NCI-H510A treated with DMSO at 0.1 percent for 48 hours (cell line): ENCODE measurements at regions not wholly inside any gene's neighbourhood (a gene's known extent, or its start where the extent isn't known, plus 50 kb on each side); places are given as distances from the start of the nearest gene placed in this dataset.
"Not testable (repeated sequence)": the region's sequence is repeated elsewhere in the genome, so short reads cannot be mapped to it uniquely, and the experiment has no call there.

Source experiments
- DNase-seq: peaks from one replicate; lab custom pipeline; 2025; lab: John Stamatoyannopoulos, UW

- no peak for DNase-seq
These were observed 422.1 kb downstream of the BCOR start for GRCh38 chrX:39675619-39676018.

DNA sequence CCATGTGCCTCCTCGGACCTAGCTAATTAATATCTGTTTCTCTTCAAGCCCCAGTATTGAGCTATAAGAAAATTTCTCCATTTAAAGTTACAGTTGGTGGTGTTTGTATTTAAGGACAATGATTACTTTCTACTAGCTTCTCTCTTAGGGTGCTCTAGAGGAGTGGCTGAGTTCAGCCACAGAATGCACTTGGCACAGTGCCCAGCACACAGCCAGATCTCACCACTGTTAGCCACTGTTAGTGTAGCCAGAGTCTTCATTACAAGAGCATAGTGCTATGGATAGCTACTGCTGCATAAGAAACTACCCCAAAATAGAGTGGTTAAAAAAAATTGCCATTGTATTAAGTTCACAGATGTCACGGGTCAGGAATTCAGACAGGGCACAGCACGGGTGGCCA lies 421.3 kb downstream of the BCOR start:
- no peak for DNase-seq

DNA sequence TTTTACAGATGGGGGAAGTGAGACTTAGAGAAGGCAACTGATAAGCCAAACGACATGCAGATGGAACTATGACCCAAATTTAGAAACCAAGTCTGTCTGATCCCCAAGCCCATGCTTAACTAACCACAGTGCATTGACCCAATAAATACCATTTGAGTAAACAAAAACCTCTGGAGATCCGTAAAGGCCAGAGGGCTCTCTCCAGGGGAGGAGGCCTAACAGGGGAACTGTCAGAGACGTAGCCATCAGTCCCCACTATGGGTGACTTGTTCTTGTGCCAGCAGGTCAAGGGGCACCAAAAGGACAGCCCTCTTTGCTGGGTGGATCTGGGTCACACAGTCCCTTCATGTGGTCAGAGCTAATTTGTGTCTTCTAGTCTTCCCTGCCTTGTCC lies 420.2 kb downstream of the BCOR start:
- no peak for DNase-seq

- DNase-seq = no peak
These were observed 419.6 kb downstream of the BCOR start for GRCh38 chrX:39677978-39678791.

GRCh38 chrX:39678914-39679313 lies 418.8 kb downstream of the BCOR start:
- DNase-seq = no peak

DNA sequence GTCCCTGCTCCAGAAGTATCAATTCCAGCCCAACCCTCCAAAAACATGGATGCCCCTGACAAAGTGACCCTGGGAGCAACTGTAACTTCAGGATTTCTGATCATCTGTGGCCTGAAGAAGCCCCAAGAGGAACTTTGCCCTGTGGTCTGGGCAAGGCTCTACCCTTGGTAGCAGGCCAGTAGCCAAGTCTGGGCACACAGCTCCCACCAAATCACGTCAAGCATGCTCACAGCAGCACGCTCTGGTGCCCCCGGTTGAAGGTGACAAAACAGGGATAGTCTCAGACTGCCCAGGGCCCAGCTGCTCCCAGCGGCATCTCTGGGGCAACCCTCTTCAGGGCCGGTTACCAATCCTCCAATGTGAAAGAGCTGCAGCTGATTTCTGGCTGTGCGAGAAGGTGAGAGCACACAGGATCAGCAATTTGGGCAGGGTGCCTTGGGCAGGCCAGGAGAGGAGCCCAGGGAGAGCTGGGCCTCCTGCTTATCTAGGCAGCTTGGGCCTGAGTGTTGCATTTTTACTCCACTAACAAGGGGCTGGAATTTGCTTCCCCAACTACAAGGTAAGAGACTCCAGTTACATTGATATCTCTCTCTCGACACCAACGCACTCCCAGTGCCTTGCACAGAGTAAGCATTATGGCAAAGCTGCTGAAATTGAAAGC lies 418.1 kb downstream of the BCOR start:
- DNase-seq = no peak

- DNase-seq = no peak
These were observed 415.9 kb downstream of the BCOR start for GRCh38 chrX:39681885-39682284.

DNA sequence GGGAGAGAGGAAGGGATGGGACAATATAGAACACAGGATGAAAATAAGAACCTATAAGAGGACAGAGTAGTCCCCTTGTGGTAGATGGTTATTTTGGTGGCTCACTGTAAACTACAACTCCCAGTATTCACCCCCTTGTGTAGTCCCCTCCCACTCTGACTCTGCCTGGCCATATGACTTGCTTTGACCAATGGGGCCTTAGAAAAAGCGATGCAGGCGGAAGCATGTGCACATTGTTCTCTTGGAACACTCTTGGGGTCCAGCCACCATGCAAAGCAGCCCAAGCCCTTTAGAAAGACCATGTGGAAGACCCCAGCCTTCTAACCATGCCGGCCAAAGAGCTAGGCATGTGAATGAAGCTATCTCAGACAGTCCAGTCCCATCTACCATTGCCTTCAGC lies 415.0 kb downstream of the BCOR start:
- DNase-seq = no peak

DNA sequence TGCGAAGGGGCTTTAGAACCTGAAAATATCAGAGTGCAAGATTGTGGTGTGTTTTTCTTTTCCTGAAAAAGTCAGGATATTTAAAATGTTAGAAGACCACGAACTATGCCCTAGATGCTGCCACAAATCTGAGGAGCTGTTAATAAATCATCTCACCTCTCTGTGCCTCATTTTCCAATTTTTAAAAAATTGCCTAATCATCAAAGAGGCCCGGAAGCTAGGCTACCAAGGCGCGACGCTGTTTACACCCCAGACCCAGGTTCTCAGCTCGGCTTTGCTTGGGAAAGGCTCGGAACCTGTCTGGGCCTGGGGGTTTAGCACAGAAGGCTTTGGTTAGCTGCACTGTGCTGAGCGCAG lies 409.6 kb downstream of the BCOR start:
- DNase-seq = no peak

GRCh38 chrX:39688576-39689375 lies 409.0 kb downstream of the BCOR start:
- peak; percentile 31 for DNase-seq

DNA sequence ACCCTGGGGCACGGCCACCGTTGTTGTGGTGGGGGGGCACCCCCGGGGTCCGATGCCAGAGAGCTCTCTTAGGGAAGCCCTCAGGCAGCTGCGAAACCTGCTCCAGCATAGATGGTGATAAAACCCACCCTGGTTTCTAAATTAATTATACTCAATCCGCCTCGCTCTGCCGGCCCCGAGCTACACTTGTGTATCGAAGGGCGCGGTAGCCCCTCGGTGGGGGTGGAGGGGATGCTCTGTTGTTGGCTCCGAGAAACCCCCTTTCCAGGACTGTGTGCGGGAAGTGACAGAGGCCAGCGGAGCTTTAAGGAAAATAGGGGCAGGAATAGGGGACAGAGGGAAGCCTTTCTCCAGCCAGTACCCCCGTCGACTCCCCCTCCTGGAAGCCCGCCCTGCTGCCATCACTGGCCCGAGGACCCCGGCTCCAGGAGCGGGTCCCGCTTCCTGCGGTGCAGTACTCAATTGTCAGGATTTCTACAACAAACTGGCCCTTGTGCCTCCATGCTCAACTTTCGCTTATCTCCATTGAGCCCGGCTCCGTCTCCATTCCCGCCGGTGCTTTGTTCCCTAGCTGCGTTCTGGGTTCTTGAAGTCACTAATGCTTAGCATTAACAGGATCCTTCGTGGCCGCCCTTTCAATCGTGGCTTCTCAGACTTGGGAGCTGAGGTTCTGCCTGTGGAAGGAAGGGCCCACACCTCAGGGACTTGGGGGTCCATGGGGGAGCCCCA lies 408.2 kb downstream of the BCOR start:
- no peak for DNase-seq

DNA sequence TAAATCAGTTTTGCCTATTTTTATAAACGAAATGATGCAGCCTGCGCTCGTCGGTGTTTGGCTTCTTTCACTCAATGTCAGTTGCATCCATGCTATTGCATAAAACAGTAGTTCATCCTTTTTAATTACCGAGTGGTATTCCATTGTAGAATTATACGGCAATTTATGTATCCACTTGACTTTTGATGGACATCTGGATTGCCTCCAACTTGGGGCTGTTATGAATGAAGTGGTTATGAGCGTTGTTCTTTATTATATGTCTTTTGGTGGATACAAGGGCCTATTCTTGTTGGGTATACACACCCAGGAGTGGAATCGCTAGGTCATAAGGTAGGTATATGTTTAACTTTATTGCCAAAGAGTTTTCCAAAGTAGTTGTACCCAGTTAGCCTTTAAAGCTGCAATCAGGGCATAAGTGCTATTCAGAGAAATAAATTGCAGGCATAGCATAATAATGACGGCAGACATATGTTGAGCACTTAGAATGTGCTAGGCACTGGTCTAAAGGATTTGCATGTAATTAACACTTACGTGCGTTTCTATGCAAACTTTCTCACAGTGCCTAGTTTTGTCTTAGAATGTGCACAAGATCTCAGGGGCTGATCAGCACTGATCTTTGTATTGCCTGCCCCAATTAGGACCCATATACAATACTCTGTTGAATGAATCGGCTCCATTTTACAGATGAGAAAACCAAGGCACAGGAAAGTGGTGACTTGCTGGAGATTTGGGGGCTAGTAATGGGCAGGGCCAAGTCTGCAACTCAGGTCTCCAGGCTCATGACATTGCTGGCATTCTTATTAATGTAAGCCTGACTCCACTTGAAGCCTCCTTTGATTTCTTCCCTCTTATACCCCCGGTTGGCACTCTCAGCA lies 407.0 kb downstream of the BCOR start:
- DNase-seq = no peak

- DNase-seq = no peak
These were observed 406.0 kb downstream of the BCOR start for GRCh38 chrX:39691724-39692123.

DNA sequence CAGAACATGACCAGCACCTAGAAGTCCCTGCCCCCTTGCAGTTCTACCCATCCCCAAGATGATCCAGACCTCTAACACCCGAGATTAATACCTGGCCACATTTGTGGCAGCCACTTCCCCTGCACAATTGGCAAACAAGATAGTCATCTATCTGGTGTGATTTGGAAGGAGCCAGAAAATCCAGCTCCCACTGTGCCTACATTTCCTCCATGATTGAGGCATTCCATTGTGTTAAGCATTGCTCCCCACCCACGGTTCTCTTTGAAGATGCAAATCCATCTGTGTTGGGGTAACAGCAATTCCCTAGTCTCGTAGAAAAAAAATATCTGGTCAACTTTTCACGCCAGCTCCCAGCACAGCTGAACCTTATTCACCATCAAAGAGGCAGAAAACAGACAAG lies 405.0 kb downstream of the BCOR start:
- DNase-seq = no peak

DNA sequence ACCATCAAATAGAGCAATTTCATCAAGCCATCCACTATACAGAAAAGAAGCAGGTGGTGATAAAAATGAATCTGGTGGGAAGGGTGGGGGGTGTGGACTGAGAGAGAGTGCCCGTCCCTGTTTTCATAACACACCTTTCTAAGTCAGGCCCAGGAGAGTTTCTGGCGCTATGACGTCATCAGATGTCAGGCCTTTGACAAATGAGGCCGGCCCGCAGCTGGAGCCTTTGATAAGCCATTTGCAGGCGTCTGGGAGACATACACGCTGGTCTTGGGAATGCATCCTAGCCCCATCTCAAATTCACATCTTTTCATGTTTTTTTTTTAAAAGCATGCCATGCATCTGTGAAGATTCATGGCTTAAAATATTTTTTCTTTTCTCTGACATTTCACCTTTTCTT lies 404.5 kb downstream of the BCOR start:
- DNase-seq = peak; percentile 12

GRCh38 chrX:39702636-39703035 lies 395.1 kb downstream of the BCOR start:
- not testable (repeated sequence) for DNase-seq

GRCh38 chrX:39703307-39703706 lies 394.5 kb downstream of the BCOR start:
- no peak for DNase-seq

GRCh38 chrX:39704590-39704989 lies 393.2 kb downstream of the BCOR start:
- no peak for DNase-seq

DNA sequence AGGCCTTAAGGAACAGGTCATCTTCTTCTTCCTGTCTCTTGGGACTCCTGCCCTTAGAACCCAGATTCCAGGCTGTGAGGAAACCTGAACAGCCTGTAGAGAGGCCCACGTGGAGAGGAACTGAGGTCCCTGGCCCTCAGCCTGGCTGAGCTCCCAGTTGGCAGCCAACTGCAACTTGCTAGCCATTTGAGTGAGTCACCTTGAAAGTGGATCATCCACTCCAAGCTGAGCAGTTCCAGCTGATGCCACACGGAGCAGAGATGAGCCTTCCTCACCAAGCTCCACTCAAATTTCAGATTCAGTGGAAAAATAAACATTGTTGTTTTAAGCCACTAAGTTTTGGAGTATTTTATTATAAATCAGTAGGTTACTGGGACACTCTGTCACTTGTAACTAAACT lies 392.5 kb downstream of the BCOR start:
- peak; percentile 9 for DNase-seq

GRCh38 chrX:39709364-39709763 lies 388.4 kb downstream of the BCOR start:
- no peak for DNase-seq

- DNase-seq = no peak
These were observed 387.9 kb downstream of the BCOR start for GRCh38 chrX:39709812-39710211.
